GM04504 (cell line): ENCODE measurements at regions not wholly inside any gene's neighbourhood (a gene's known extent, or its start where the extent isn't known, plus 50 kb on each side); places are given as distances from the start of the nearest gene placed in this dataset.
"Not testable (repeated sequence)": the region's sequence is repeated elsewhere in the genome, so short reads cannot be mapped to it uniquely, and the experiment has no call there.

Source experiments
- DNase-seq: peaks from one replicate; pipeline ENCODE4 v3.0.0-alpha.2; 2012; ENCODE audit warnings: low read depth

DNA sequence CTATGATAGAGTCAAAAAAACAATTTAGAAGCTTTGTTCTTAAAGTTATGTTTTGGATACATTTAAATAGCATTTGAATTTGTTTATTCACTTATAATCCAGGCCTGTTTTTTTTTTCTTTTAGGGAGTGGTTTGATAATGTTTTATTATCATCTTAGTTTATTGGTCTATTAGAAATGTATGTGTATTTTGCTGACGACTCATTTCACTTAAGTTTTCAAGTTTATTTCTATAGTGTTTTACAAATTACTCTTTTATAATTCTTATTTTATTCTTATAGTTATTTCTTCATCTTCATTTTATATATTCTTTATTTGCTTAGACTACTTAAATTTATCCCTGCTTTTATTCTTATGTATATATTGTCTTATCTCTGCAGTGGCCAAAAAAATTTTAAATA lies 804.5 kb downstream of the NR4A2 start:
- no peak for DNase-seq

DNA sequence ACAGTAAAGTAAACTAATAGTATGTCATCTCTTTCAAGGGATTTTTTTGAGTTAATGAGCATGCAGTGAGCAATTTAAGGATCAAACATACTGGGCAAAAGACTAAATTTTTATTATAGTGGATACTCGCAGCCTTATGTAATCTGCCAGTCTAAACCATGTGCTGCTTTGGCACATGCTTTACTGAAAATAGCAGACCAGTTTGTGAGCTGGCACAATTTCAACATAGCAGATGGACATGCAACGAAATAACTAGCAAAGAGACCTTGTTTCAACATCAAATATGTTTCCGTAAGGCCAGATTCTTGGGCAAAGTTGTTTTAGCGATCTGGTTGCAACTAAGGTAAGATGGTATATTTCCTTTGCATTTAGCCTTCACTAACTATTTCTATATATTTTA lies 807.3 kb downstream of the NR4A2 start:
- DNase-seq, result no peak

DNA sequence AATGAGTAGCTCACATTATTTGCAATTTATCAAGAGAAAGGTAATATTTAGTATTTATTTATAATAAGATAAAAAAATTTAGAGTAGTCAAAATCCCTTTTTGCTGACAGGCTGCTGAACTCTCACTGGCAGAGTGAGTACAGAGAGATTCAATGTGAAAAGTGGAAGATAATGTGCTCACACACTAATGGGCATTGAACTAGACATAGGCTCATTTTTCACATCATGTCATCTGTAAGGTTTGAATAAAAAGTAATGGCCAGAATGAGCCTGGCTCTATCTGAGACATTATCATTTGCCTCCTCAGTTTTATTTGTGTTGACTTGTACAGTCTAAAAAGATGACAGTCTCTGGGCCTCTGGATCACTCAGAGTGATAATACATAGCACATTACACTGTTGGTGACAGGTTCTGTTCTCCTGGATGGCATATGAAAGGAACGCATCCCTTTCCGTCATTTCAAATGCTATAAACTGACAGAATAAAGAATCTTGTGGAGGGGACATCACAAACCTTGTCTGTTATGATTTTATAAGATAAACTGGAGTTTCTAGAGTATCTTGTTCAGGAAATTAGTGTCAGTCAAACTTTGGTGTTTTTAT lies 812.9 kb downstream of the NR4A2 start:
- DNase-seq, result no peak

DNA sequence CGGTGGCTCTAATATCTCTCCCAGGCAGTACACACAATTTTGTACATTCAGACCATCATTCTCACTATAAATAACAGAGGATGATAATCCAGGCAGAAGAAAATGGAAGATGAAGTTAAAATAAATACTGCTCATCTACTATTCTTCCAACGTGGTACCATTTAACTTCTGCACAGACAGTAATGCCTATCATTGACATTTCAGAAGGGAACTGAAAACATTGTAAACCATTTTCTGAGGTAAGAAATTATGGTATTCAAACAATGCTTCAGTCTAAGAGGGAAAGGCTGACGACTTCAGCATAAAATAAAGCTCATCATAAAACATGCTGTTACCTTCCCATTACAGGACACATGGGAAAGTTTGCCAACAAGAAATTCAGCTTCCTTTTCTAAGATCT lies 814.4 kb downstream of the NR4A2 start:
- DNase-seq, result no peak

DNA sequence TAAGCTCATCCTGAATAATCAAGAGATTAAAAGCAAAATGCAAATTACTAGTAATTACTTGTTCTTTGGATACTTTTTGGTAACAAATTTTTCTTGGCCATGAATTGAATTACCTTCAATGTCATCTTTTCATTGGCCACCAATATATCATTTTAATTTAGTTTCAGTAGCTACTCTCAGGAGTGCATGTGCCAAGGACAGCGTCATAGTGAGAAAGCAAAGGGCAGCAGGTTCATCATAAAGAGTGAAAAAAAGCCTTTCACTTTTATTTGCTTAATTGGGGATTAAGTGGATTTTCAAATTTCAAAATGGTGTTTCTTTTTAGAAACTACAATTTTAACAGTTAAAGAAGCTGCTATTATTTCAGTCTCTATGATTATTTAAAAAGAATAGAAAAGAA lies 815.2 kb downstream of the NR4A2 start:
- DNase-seq, result no peak

DNA sequence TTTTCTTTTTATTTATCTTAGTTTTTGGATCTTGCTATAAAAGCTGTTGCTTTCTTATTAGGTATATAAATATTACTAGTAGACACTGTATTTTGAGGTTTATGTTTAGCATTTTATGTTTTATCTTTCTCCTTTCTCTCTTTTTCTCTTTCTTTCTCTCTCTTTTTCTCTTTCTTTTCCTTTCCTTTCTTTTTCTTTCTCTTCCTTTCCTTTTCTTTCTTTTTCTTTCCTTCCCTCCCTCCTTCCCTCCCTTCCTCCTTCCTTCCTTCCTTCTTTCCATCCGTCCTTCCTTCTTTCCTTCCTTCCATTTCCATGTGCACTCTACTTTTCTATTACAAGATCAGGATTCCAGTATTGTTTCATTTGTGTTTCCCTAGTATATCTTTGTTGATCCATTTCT lies 814.8 kb downstream of the KCNJ3 start:
- DNase-seq, result no peak

DNA sequence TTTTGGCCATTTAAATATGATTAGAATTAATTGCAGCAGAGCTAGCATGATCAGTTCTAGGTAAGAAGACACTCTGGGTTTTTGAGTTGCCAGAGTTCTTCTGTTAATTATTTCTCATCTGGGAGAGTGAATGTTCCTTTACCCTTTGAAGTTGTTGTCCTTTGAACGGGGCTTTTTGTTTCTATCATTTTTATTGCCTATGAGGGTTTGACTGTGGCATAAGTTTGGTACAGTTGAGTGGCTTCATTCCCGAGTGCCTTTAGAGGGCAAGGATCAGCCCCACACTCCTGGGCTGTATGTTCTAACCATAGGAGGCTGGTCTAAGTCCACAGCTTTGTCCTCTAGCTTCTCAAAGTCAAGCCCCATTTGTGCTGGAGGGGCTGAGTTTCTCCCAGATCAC lies 804.3 kb downstream of the KCNJ3 start:
- DNase-seq, result no peak

DNA sequence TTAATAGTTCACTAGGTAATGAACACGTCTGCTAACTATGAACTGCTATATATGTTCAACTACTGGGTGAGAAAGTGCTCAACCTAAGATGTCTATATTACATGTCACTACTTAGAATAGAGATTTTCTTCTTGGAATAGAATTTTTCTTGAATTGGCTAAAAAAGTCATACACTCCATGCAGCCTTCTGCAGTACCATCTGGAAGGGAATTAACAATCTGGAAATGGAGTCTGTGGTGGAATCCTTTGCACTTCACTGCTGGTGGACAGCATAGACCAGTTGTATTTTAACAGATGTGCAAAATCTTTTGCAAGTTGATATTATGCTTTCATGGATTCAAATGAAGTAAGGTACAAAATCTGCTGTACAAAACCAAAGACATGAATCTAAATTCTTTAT lies 799.6 kb downstream of the KCNJ3 start:
- DNase-seq, result no peak

DNA sequence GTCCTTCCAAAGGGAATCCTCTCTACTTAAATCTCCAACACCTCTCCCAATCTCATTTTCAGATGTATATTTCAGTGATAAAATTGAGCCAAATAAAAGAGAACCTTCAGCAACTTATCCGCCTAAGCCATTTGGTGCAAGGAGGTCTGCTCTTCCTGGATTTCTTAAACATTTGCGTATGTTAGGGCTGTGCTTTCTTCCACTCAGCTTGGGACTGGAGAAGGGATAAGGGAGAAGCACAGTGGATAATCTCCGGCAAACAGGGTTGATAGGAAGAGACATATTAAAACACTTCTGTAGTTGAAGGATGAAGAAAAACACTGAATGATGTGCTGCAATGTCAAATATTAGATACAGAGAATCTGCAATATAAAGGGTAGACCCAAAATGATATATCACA lies 796.2 kb downstream of the KCNJ3 start:
- no peak for DNase-seq

DNA sequence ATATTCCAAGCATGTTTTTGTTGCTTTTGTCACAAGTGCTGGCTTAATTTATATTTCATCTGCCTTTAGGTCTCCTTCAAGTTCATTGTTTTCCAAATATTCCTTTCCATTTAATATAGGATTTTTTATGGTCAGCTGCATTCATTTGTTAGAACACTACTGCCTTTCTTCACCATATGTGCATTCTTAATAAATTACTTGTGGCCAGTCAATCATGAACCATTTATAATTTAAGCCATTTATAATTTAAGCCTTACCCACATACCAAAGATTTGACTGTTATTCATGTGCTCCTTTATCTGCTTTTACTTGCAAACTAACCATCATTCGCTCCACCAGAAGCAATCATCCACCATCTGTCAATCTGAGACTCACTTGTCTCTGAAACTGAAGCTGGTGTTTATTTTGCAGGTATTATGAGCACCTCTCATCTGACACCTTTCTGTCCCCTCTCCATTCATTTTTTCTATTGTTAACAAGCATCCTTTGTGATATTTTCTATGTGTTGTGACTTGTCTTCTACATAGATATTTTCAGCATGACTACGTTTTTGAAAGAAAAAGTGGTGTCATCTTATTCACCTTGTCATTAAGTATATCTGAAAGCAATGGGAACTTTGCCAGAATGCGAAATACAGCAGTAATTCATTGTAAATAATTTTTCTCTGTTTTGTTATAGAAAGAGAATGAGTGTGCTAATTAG lies 786.8 kb downstream of the KCNJ3 start:
- no peak for DNase-seq

DNA sequence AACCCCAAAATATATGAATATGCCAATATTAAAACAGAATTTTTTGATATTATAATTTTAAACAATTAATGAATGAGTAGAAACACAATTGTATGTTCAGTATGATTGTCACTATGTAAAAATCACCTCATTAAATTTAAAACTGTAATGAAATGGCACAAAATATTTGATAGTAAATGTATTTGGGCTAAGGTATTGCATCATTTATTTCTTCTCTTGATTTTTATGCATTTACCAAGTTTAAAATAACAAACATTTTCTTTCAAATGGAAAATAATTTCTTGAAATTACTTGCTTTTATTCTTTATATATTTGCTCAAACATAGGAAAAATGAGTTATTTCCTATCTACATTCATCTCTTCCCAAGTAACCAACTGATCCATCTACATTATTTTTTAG lies 782.6 kb downstream of the KCNJ3 start:
- no peak for DNase-seq

DNA sequence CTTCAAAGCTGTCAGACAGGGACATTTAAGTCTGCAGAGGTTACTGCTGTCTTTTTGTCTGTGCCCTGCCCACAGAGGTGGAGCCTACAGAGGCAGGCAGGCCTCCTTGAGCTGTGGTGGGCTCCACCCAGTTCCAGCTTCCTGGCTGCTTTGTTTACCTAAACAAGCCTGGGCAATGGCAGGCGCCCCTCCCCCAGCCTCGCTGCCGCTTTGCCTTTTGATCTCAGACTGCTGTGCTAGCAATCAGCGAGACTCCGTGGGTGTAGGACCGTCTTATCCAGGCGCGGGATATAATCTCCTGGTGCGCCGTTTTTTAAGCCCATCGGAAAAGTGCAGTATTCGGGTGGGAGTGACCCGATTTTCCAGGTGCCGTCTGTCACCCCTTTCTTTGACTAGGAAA lies 773.5 kb downstream of the KCNJ3 start:
- not testable (repeated sequence) for DNase-seq

DNA sequence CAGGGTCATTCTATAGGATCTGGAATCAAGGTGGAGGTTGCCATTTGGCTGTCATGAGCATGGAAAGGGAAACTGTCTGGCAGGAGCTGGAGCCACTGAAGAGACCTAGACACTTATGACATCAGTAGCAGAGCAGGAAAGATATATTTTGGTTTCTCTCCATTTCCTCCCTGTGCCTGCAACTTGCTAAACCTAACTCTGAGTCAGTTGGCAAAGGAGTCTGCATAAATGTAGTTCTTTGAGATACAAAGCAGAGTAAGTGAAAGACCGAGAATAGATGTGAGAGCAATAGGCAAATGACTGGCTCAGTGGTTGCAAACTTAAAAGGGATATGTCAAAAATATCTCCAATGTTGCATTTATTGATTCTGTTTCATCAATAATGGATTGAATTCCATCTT lies 757.7 kb downstream of the KCNJ3 start:
- DNase-seq, result no peak

DNA sequence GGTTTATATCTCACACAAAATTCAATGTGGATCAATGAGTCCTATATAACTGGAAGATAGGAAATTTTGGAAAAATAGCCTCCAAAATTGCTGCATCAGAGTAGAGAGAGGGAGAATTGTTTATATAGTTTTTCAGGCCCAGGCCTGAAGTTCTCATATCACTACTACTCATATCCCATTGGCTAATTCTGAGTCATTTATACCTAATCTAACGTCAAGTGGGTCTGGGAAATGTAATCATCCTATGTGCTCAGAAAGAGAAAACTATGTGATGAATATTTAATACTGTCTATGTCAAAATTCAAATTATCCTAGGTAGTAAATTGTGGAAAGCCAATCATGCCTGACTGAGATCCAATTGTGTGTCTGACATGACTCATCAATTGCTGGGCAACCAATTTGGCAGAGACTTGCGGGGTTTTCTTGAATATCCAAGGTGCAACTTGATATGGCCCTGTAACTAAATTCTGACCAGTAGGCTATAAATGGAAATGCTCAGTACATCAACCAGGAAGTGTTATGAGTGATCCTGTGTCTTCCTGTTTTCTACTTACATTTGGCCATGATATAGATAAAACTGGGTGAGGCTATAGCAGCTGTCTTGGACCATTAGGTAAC lies 744.4 kb downstream of the KCNJ3 start:
- DNase-seq, result no peak

DNA sequence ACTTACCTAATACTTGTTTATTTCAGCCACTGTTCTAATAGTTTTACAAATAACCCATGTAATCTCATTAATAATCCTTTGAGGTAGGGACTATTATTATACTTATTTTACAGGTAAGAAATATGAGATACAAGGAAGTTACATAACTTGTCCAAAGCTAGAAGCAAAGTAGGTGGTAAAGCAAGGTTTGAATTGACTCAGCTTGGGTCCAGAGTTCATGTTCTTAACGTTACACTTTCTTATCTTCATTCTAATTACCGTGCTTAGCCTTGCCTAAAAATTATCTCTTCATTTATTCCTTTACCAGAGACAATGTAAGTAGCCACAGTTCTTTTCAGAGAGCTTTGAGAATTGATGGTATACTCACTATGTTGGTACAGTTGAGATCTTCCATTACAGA lies 743.6 kb downstream of the KCNJ3 start:
- DNase-seq, result no peak

DNA sequence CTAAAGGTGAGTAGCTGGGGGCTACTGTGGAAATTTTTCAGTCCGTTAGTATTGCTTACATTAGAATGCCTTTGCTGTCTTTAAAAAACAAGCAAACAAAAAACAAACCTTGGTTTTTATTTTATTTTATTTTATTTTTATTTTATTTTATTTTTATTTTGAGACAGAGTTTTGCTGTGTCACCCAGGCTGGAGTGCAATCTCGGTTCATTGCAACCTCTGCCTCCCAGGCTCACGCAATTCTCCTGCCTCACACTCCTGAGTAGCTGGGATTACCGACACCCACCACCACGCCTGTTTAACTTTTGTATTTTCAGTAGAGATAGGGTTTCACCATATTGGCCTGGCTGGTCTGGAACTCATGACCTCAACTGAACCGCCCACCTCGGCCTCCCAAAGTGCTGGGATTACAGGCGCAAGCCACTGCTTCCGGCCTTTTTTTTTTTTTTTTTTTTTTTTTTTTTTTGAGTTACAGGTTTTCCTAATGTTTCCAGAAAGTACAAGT lies 732.6 kb downstream of the KCNJ3 start:
- DNase-seq, result no peak

DNA sequence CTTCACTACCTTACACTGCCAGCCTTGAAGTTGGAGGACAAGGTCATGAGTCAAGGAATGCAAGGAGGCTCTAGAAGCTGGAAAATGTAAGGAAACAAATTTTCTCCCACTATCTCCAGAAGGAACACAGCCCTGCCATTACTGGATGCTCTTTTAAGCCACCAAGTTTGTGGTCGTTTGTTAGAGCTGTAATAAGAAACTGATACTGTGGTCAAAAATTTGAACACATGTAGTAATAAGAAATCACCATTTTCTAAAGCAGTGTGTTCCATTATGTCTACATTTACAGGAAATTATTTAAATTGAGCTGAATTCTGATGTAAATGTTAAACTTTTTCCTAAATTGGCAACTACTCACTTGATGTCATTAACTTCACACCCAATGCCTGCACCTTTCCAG lies 729.0 kb downstream of the KCNJ3 start:
- DNase-seq, result no peak

DNA sequence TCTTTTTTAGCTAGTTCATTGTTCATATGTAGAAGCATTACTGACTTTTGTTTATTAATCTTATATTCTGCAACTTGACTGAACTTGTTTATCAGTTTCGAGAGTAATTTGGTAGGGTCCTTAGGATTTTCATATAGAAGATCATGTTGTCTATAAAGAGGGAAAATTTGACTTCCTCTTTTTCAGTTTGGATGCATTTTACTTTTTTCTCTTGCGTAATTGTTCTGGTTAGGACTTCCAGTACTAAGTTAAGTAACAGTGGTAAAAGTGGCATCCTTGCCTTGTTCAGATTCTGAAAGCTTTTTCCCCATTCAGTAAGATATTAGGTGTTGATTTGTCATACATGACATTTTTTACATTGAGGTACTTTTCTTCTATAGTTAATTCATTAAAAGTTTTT lies 726.0 kb downstream of the KCNJ3 start:
- DNase-seq, result no peak

DNA sequence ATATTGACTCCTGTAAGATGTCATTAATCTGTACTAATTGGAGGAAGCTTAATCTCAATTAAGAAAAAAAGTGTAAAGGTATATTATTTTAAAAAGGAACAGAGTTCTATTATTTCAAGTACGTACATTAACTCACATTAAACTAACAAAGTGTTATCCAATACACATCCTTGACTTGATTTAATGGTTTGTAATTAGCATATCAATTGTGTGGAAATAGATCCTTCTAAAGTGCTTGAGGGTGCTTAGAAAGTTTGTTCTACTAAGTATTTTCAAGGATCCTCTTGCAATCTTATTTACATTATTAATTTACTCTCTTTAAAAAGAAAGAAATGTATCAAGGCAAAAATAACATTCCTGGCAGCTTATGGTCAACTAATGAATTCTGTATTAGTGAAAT lies 720.3 kb downstream of the KCNJ3 start:
- DNase-seq, result no peak

DNA sequence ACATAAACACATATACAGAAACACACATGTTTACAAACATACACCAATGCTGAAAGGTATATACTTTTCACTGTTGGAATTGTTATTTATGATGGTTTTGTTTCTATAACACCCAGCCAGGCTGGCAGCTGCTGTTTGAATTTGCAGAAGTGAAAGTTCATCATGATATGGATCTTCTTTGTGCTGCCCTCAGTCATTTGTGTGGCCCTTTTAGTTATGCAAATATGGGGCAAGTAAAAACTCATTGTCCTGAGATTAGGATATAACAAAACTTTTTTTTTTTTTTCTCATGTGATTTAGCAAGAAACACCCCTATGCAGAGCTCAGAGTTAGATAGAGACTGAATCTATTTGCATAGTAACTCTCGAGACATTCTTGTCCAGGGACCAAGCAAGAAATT lies 714.1 kb downstream of the KCNJ3 start:
- no peak for DNase-seq

DNA sequence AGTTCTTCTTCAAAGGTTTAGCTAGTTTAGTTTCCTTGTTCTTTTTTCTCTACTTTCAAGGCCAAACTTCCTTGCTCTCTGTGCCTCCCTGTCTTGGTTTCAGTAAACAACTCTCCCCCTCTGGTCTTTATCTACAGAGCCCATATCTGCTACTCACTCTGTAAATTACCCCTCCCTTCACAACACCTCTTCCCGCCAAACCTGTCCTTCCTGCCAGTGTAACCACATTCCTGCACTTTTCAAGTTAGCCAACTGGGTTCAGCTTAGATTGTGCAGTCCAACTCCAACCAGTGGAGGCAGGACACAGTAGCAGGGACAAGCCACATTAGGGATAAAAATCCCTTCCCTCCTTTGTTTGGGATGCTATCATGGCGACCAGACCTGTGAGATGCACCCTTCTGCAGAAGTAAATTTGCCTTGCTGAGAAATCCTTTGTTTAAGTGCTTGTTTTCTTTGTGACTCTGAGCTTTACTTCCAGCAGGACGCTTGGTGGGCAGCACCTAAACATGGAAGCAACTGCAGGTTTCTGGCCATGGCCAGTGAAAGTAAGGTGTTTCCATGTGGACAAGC lies 706.0 kb downstream of the KCNJ3 start:
- DNase-seq, result no peak

DNA sequence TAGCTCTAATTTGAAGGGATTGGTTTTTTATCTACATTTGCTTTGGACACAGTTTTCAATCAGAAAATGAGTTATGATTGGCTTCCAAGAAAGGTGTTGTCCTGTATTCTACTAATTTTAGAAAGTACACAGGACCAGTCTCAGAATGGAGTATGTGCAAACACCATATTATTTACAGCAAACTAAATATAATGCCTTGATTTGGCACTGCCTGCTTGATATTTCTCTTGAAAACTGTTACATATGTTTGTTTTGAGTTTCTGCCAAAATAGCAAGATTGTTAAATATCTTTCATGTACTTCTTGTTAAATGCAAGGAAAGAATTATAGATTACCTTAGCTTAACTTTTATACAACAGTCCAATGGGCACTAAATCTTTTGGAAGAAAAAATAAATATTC lies 694.9 kb downstream of the KCNJ3 start:
- DNase-seq, result no peak

DNA sequence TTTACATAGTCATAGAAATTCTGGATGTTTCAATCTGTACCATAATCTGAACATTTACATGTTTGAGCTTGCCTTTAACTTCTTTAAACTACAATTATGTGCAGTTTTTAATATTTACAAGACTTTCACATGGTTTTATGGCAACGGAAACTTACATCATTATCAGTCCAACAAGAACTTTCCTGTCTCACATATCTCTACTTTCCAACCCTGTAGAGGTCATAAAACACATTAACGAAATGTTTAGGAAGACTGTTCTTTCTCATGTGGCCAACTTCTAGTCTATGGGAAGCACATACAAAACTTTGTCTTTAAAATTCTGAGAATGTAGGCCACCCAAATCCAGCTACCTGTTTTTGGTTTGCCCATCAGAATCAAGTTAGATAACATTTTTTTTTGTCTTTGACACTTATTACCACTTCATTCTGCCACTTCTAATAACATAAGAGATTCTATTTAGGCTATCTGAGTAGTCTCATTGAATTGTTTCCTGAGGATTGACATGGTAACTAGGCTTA lies 693.2 kb downstream of the KCNJ3 start:
- DNase-seq, result no peak
